ENCODE measurements at regions not wholly inside any gene's neighbourhood (a gene's known extent, or its start where the extent isn't known, plus 50 kb on each side); places are given as distances from the start of the nearest gene placed in this dataset.

- H3K9me2 ChIP-seq (replicated peaks; ENCODE audit: low read length), result no peaks in the 10 kb centered on the region
- H3K4me3 ChIP-seq (ENCODE audit: low read length), result no peak overlapping the region
- no peaks in the 10 kb centered on the region for H3K79me2 ChIP-seq (ENCODE audit: low read length)
- TF ChIP-seq EZH2 (IDR thresholded peaks at IDR 0.05; ENCODE audit: low read length, unreplicated experiment) (no peak), CTCF (conservative IDR thresholded peaks at IDR 0.05; ENCODE audit: low read depth, low read length) (no peak)
- H3K9ac ChIP-seq (ENCODE audit: low read length), result no peak overlapping the region
- no TSS peak for BruUV-seq (replicated peaks)
- H4K20me1 ChIP-seq (ENCODE audit: low read length), result no peaks in the 10 kb centered on the region
- ATAC-seq (no peak), DNase-seq (no peak)
- ChIA-PET CTCF (no interaction called here), POLR2A (ENCODE audit: unreplicated experiment) (no interaction called here)
- H2AFZ ChIP-seq (ENCODE audit: low read length), result no peak overlapping the region
- no peaks in the 10 kb centered on the region for H3K36me3 ChIP-seq (ENCODE audit: low read depth, low read length)
- H3K4me1 ChIP-seq (ENCODE audit: insufficient read depth, low read length), result no peaks in the 10 kb centered on the region
- no peak overlapping the region for H3K4me2 ChIP-seq (ENCODE audit: low read length)
- H3K27ac ChIP-seq (ENCODE audit: low read length), result no peak overlapping the region
- intact Hi-C loops (cut with micrococcal nuclease), result no loop called here
- H3K27me3 ChIP-seq (ENCODE audit: low read length), result no peaks in the 10 kb centered on the region
- H3F3A ChIP-seq (ENCODE audit: low read length, unreplicated experiment), result no peaks in the 10 kb centered on the region
- H3K9me3 ChIP-seq (ENCODE audit: low read length), result no peaks in the 10 kb centered on the region
Observed at GRCh38 chr12:78790148-78790547, 74.4 kb upstream of the SYT1 start.

- Histone ChIP-seq H3K27me3 (ENCODE audit: low read length) (no peaks in the 10 kb centered on the region), H3K9me2 (replicated peaks; ENCODE audit: low read length) (no peaks in the 10 kb centered on the region), H3K36me3 (ENCODE audit: low read depth, low read length) (no peaks in the 10 kb centered on the region), H3K4me1 (ENCODE audit: insufficient read depth, low read length) (no peaks in the 10 kb centered on the region), H2AFZ (ENCODE audit: low read length) (no peak overlapping the region), H4K20me1 (ENCODE audit: low read length) (no peaks in the 10 kb centered on the region), H3K27ac (ENCODE audit: low read length) (no peak overlapping the region), H3K9me3 (ENCODE audit: low read length) (no peaks in the 10 kb centered on the region), H3F3A (ENCODE audit: low read length, unreplicated experiment) (no peaks in the 10 kb centered on the region), H3K4me3 (ENCODE audit: low read length) (no peak overlapping the region), H3K79me2 (ENCODE audit: low read length) (no peaks in the 10 kb centered on the region), H3K9ac (ENCODE audit: low read length) (no peak overlapping the region), H3K4me2 (ENCODE audit: low read length) (no peak overlapping the region)
- no TSS peak for BruUV-seq (replicated peaks)
- TF ChIP-seq CTCF (conservative IDR thresholded peaks at IDR 0.05; ENCODE audit: low read depth, low read length), result no peak
- no peak for TF ChIP-seq EZH2 (IDR thresholded peaks at IDR 0.05; ENCODE audit: low read length, unreplicated experiment)
- no peak for TF ChIP-seq EZH2phosphoT487 (IDR thresholded peaks at IDR 0.05; ENCODE audit: borderline replicate concordance, low read length)
- ChIA-PET CTCF (no interaction called here), POLR2A (ENCODE audit: unreplicated experiment) (no interaction called here)
- intact Hi-C loops (cut with micrococcal nuclease), result no loop called here
- no peak for DNase-seq
- no peak for ATAC-seq
Observed at GRCh38 chr12:78792052-78792698, 72.4 kb upstream of the SYT1 start.

GRCh38 chr12:78793491-78793890, 71.1 kb upstream of the SYT1 start:
- DNase-seq (no peak), ATAC-seq (no peak)
- intact Hi-C loops (cut with micrococcal nuclease), result no loop called here
- POLR2A ChIA-PET (ENCODE audit: unreplicated experiment), result no interaction called here
- Histone ChIP-seq H3K27me3 (ENCODE audit: low read length) (no peaks in the 10 kb centered on the region), H3K4me2 (ENCODE audit: low read length) (no peak overlapping the region), H3K9me2 (replicated peaks; ENCODE audit: low read length) (no peaks in the 10 kb centered on the region), H3F3A (ENCODE audit: low read length, unreplicated experiment) (no peaks in the 10 kb centered on the region), H3K4me1 (ENCODE audit: insufficient read depth, low read length) (no peaks in the 10 kb centered on the region), H3K36me3 (ENCODE audit: low read depth, low read length) (no peaks in the 10 kb centered on the region), H3K9me3 (ENCODE audit: low read length) (no peaks in the 10 kb centered on the region), H3K4me3 (ENCODE audit: low read length) (no peak overlapping the region), H3K79me2 (ENCODE audit: low read length) (no peaks in the 10 kb centered on the region), H4K20me1 (ENCODE audit: low read length) (no peaks in the 10 kb centered on the region), H3K9ac (ENCODE audit: low read length) (no peak overlapping the region), H2AFZ (ENCODE audit: low read length) (no peak overlapping the region), H3K27ac (ENCODE audit: low read length) (no peak overlapping the region)
- CTCF ChIA-PET, result no interaction called here
- TF ChIP-seq CTCF (conservative IDR thresholded peaks at IDR 0.05; ENCODE audit: low read depth, low read length) (no peak), EZH2 (IDR thresholded peaks at IDR 0.05; ENCODE audit: low read length, unreplicated experiment) (no peak), EZH2phosphoT487 (IDR thresholded peaks at IDR 0.05; ENCODE audit: borderline replicate concordance, low read length) (no peak)
- BruUV-seq (replicated peaks), result no TSS peak
